A549 (cell line): ENCODE measurements at regions not wholly inside any gene's neighbourhood (a gene's known extent, or its start where the extent isn't known, plus 50 kb on each side); places are given as distances from the start of the nearest gene placed in this dataset.

Source experiments
- ATAC-seq, 2 experiments: fragments of 200-7000 bp in 1 of 2; fragments of >200 bp in 1 of 2; cut with Nextera tagmentation in 1 of 2; cut with Tn5 transposase in 1 of 2; 3 replicates each; pipeline versions ENCODE4 v1.8.0 to v1.9.1; 2018 to 2020; ENCODE audit warnings: mild to moderate bottlenecking in 1 of 2, moderate library complexity in 1 of 2
- CTCF ChIA-PET: fragments of 300-600 bp; sonication (Branson Sonifier 250); formaldehyde crosslinking; extraction: SDS; loops from one replicate; lab custom pipeline; 2021; ENCODE audit warnings: antibody characterized with exemption, inconsistent platforms; lab: Yijun Ruan, JAX
- POLR2A ChIA-PET: fragments of 350-600 bp; formaldehyde crosslinking; extraction: SDS; loops from one replicate; lab custom pipeline; 2021; ENCODE audit warnings: antibody characterized with exemption, inconsistent platforms; lab: Yijun Ruan, JAX
- DNase-seq, 2 experiments: peaks; one replicate each; pipeline versions ENCODE4 v3.0.0 to v3.0.0-alpha.2; 2011 to 2016; ENCODE audit warnings: low read depth in 1 of 2, low spot score in 1 of 2
- FAIRE-seq: peaks from 2 replicates; lab custom pipeline; 2011; peaks lifted over from hg19 to GRCh38; lab: Jason Lieb, UNC
- H3K27ac ChIP-seq, 2 experiments: fragments of >200 bp; sonication (Bioruptor Twin); formaldehyde crosslinking; 3 replicates each; pipeline ENCODE4 v1.5.1; 2016 to 2017
- H3K4me1 ChIP-seq: fragments of >200 bp; sonication (Bioruptor Twin); formaldehyde crosslinking; 3 replicates; pipeline ENCODE4 v1.6.1; 2016
- H3K4me2 ChIP-seq: fragments of >200 bp; sonication (Bioruptor Twin); formaldehyde crosslinking; 3 replicates; pipeline ENCODE4 v1.6.1; 2016
- H3K4me3 ChIP-seq: fragments of >200 bp; sonication (Bioruptor Twin); formaldehyde crosslinking; 3 replicates; pipeline ENCODE4 v1.5.1; 2016
- H3K9me3 ChIP-seq: fragments of >200 bp; sonication (Bioruptor Twin); formaldehyde crosslinking; 3 replicates; pipeline ENCODE4 v1.6.1; 2016
- ATOH8 ChIP-seq: fragments of 250-450 bp; sonication (Bioruptor Pico); IDR thresholded peaks from 2 replicates; pipeline ENCODE4 v1.5.0; 2020; ENCODE audit warnings: low read depth, mild to moderate bottlenecking, moderate library complexity
- BCL3 ChIP-seq: fragments of >200 bp; sonication (Bioruptor Twin); formaldehyde crosslinking; IDR thresholded peaks from 3 replicates; pipeline ENCODE4 v1.6.1; 2016
- BHLHE40 ChIP-seq: IDR thresholded peaks from 2 replicates; pipeline ENCODE4 v1.6.1; 2012; ENCODE audit warnings: low read depth, low read length, inconsistent platforms
- CTCF ChIP-seq: fragments of >200 bp; sonication (Bioruptor Twin); formaldehyde crosslinking; IDR thresholded peaks from 3 replicates; pipeline ENCODE4 v1.5.1; 2016
- E2F6 ChIP-seq: IDR thresholded peaks from 2 replicates; pipeline ENCODE4 v1.6.1; 2012; ENCODE audit warnings: low read depth, borderline replicate concordance
- ESRRA ChIP-seq: fragments of 150-350 bp; IDR thresholded peaks from 2 replicates; pipeline ENCODE4 v1.6.1; 2014; ENCODE audit warnings: mild to moderate bottlenecking, low read length, borderline replicate concordance
- FOSL2 ChIP-seq, 2 experiments: fragments of 450-650 bp in 1 of 2; fragments of >200 bp in 1 of 2; sonication (Bioruptor Twin) in 1 of 2; formaldehyde crosslinking; IDR thresholded peaks; 2 replicates each; pipeline versions ENCODE4 v1.5.0 to v1.6.1; 2016 to 2020; ENCODE audit warnings: mild to moderate bottlenecking in 1 of 2, moderate library complexity in 1 of 2
- HDAC2 ChIP-seq: fragments of 200-600 bp; sonication (generic); IDR thresholded peaks from 2 replicates; pipeline ENCODE4 v1.6.1; 2016
- HOXA7 ChIP-seq: fragments of 250-450 bp; sonication (Bioruptor Pico); IDR thresholded peaks from 2 replicates; pipeline ENCODE4 v1.5.0; 2020; ENCODE audit warnings: mild to moderate bottlenecking, moderate library complexity
- HOXB13 ChIP-seq: fragments of 250-450 bp; sonication (Bioruptor Pico); IDR thresholded peaks from 2 replicates; pipeline ENCODE4 v1.5.0; 2020; ENCODE audit warnings: low read depth, mild to moderate bottlenecking, moderate library complexity
- HOXB5 ChIP-seq: fragments of 250-450 bp; sonication (Bioruptor Pico); IDR thresholded peaks from 2 replicates; pipeline ENCODE4 v1.5.0; 2020; ENCODE audit warnings: mild to moderate bottlenecking, moderate library complexity
- JUN ChIP-seq, 2 experiments: fragments of >200 bp; sonication (Bioruptor Twin); formaldehyde crosslinking; IDR thresholded peaks; 2 replicates in 1 of 2; 3 replicates in 1 of 2; pipeline ENCODE4 v1.6.1; 2016 to 2017
- JUNB ChIP-seq: fragments of >200 bp; sonication (Bioruptor Twin); formaldehyde crosslinking; IDR thresholded peaks from 2 replicates; pipeline ENCODE4 v1.6.1; 2016
- KDM5A ChIP-seq: fragments of 200-600 bp; sonication (generic); IDR thresholded peaks from 2 replicates; pipeline ENCODE4 v1.6.1; 2016; ENCODE audit warnings: antibody characterized with exemption, mild to moderate bottlenecking
- MAFK ChIP-seq: fragments of 450-650 bp; IDR thresholded peaks from 2 replicates; pipeline ENCODE4 v1.6.1; 2014; ENCODE audit not compliant: partially characterized antibody
- MAX ChIP-seq: IDR thresholded peaks from 2 replicates; pipeline ENCODE4 v1.6.1; 2012
- PHF8 ChIP-seq: fragments of 200-600 bp; sonication (generic); IDR thresholded peaks from 2 replicates; pipeline ENCODE4 v1.6.1; 2016; ENCODE audit warnings: low read depth, mild to moderate bottlenecking, antibody characterized with exemption, moderate library complexity, borderline replicate concordance
- RCOR1 ChIP-seq: fragments of 150-350 bp; IDR thresholded peaks from 2 replicates; pipeline ENCODE4 v1.6.1; 2014; ENCODE audit warnings: antibody characterized with exemption, low read length, low read depth
- SMC3 ChIP-seq: fragments of >200 bp; sonication (Bioruptor Twin); formaldehyde crosslinking; IDR thresholded peaks from 3 replicates; pipeline ENCODE4 v1.6.1; 2018; ENCODE audit warnings: inconsistent platforms
- TFCP2L1 ChIP-seq: fragments of 250-450 bp; sonication (Bioruptor Pico); IDR thresholded peaks from 2 replicates; pipeline ENCODE4 v1.5.0; 2021; ENCODE audit warnings: mild to moderate bottlenecking
- ZC3H11A ChIP-seq: fragments of 450-650 bp; IDR thresholded peaks from 2 replicates; pipeline ENCODE4 v1.6.1; 2014; ENCODE audit warnings: antibody characterized with exemption, mild to moderate bottlenecking
- ZFP36 ChIP-seq: fragments of 450-650 bp; IDR thresholded peaks from 2 replicates; pipeline ENCODE4 v1.6.1; 2014; ENCODE audit warnings: borderline replicate concordance; ENCODE audit not compliant: partially characterized antibody
- ZNF302 ChIP-seq: fragments of 250-450 bp; sonication (Bioruptor Pico); IDR thresholded peaks from 2 replicates; pipeline ENCODE4 v1.9.0; 2021; ENCODE audit warnings: inconsistent platforms, mild to moderate bottlenecking, moderate library complexity
- WGBS: methylation state at CpG from one replicate; pipeline ENCODE4 v1.1.6; 2017; ENCODE audit errors: missing lambda C conversion rate; 5-methylcytosine and 5-hydroxymethylcytosine counted together
- TF ChIP-seq, protein P1 (sequence below): IDR thresholded peaks from 2 replicates; pipeline ENCODE4 v1.6.1; 2012

DNA sequence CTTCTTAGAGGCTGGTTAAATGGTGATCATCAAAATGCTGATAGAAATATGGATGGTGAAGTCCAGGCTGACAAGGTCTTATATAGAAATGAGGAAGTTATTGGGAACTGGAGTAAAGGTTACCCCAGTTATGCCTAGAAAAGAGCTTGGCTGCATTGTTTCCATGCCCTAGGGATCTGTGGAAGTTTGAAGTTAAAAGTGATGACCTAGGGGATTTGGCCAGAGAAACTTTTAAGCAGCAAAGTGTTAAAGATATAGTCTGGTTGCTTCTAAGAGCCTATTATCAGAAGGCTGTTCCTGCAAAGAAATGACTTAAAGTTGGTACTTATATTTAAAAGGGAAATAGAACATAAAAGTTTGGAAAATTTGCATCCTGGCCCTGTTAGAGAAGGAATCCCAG, 200.3 kb downstream of the ICE1 start:
- Histone ChIP-seq H3K4me2 (no peak overlapping the region), H3K4me1 (no peaks in the 10 kb centered on the region), H3K27ac (no peak overlapping the region), H3K4me3 (no peak overlapping the region), H3K9me3 (peaks cover 6% of the 10 kb centered on the region; the same call in 1 of the 3 replicates)
- ATAC-seq = no peak
- POLR2A ChIA-PET = no interaction called here
- CTCF ChIA-PET = no interaction called here
- no peak for FAIRE-seq
- no peak for DNase-seq
- TF ChIP-seq CTCF = no peak
- peak; percentile 66 for TF ChIP-seq MAFK
- no peak for TF ChIP-seq JUNB
- TF ChIP-seq ZNF302 (CRISPR knock-in tag) = no peak

GRCh38 chr5:5619546-5619945, 197.1 kb downstream of the ICE1 start:
- WGBS = 42% methylated on average over 3 of the region's 3 CpGs
- ChIA-PET CTCF (interaction anchor here (0.7 kb wide), 1 partner anchor 85 kb away, joined by 3 read pairs; no protein-coding TSS in a partner anchor), POLR2A (no interaction called here)
- DNase-seq (no peak), ATAC-seq (no peak), FAIRE-seq (no peak)
- Histone ChIP-seq H3K27ac (no peak overlapping the region), H3K4me2 (no peak overlapping the region), H3K9me3 (peaks cover 6% of the 10 kb centered on the region; the same call in 1 of the 3 replicates), H3K4me3 (no peak overlapping the region), H3K4me1 (no peaks in the 10 kb centered on the region)
- TF ChIP-seq HDAC2 = no peak
- TF ChIP-seq FOSL2 (IDR thresholded peaks at IDR 0.05) = no peak
- no peak for TF ChIP-seq FOSL2 (CRISPR knock-in tag; IDR thresholded peaks at IDR 0.05)
- no peak for TF ChIP-seq PHF8
- no peak for TF ChIP-seq E2F6
- no peak for TF ChIP-seq BHLHE40
- TF ChIP-seq KDM5A = no peak
- TF ChIP-seq ATOH8 (CRISPR knock-in tag) = no peak
- TF ChIP-seq SMC3 = no peak
- TF ChIP-seq MAX = no peak
- TF ChIP-seq HOXB5 (CRISPR knock-in tag) = no peak
- no peak for TF ChIP-seq ESRRA
- TF ChIP-seq BCL3 = no peak
- TF ChIP-seq JUN (IDR thresholded peaks at IDR 0.05) = no peak
- no peak for TF ChIP-seq HOXA7 (CRISPR knock-in tag)
- no peak for TF ChIP-seq TFCP2L1
- no peak for TF ChIP-seq HOXB13 (CRISPR knock-in tag)
- TF ChIP-seq ZFP36 = no peak
- TF ChIP-seq ZC3H11A = no peak
- no peak for TF ChIP-seq RCOR1
- TF ChIP-seq, protein P1, sequence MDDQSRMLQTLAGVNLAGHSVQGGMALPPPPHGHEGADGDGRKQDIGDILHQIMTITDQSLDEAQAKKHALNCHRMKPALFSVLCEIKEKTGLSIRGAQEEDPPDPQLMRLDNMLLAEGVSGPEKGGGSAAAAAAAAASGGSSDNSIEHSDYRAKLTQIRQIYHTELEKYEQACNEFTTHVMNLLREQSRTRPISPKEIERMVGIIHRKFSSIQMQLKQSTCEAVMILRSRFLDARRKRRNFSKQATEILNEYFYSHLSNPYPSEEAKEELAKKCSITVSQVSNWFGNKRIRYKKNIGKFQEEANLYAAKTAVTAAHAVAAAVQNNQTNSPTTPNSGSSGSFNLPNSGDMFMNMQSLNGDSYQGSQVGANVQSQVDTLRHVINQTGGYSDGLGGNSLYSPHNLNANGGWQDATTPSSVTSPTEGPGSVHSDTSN = no peak
